ENCODE measurements at regions not wholly inside any gene's neighbourhood (a gene's known extent, or its start where the extent isn't known, plus 50 kb on each side); places are given as distances from the start of the nearest gene placed in this dataset.
"Not testable (repeated sequence)": the region's sequence is repeated elsewhere in the genome, so short reads cannot be mapped to it uniquely, and the experiment has no call there.

DNA sequence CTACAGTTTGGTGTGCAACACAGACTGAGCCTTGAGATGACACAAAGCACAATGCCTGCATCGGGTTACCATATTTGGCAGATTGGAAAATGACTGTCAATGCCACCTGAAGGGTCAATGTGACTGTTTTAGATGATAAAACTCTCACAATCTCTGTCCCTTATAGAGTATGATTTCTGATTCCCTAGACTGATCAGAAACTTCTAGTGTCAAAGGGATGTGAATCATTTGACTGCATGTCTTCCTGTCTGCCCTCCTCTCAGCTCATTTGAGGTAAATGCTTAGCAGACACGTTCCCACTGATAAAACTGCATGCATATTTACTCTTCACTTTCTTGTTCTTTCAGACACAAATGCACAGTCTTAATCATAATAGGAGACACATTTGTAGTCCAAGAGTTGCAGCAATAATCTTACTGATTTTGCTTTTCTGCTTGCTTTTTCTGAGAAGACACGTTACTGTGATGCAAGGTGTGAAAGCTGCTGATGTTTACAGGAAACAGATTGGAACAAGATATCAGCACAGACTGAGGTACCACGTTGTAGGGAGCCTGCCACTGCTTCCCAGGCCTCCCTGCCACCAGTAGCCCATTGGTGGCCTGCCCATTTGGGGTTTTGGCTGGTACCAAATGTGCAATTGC, 77.8 kb downstream of the GCNT4 start:
- Histone ChIP-seq H3K27ac (no peak overlapping the region), H3K9me3 (peaks cover 0 to 3% (median 0%) of the 10 kb centered on the region in 4 donors), H3K4me3 (no peak overlapping the region), H3K4me1 (peaks cover 7 to 19% (median 8%) of the 10 kb centered on the region in 4 donors), H3K27me3 (no peaks in the 10 kb centered on the region), H3K36me3 (no peaks in the 10 kb centered on the region)
- no peak for DNase-seq
- intact Hi-C loops (cut with DNase I; ENCODE audit: low total_unique reads), result no loop called here
- 28 to 46% (median 41%) methylated on average over 4 of the region's 4 CpGs for WGBS, 5 donors
- TF ChIP-seq POLR2AphosphoS5 (IDR thresholded peaks at IDR 0.05) (no peak), POLR2A (IDR thresholded peaks at IDR 0.05) (no peak), EP300 (IDR thresholded peaks at IDR 0.05) (no peak)
- TF ChIP-seq, protein P1, sequence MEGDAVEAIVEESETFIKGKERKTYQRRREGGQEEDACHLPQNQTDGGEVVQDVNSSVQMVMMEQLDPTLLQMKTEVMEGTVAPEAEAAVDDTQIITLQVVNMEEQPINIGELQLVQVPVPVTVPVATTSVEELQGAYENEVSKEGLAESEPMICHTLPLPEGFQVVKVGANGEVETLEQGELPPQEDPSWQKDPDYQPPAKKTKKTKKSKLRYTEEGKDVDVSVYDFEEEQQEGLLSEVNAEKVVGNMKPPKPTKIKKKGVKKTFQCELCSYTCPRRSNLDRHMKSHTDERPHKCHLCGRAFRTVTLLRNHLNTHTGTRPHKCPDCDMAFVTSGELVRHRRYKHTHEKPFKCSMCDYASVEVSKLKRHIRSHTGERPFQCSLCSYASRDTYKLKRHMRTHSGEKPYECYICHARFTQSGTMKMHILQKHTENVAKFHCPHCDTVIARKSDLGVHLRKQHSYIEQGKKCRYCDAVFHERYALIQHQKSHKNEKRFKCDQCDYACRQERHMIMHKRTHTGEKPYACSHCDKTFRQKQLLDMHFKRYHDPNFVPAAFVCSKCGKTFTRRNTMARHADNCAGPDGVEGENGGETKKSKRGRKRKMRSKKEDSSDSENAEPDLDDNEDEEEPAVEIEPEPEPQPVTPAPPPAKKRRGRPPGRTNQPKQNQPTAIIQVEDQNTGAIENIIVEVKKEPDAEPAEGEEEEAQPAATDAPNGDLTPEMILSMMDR (IDR thresholded peaks at IDR 0.05), result no peak

DNA sequence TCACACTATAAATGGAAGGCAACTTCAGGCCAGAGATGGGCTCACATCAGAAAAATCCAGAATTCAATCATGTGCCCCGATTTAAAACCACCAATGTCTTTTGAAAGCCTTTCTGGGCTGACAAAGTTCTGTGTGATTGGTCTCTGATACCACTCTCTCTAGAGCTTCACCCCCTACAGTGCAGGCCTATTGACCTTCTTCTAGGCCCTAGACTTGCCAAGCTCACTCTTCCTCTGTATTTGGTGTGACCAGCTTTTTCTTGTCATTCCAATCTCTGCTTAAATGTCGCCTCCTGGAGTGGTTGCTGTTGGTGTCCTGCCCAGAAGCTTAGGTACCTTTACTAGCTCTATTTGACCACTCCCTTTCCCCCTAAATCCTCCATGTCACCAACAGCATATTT, 78.7 kb downstream of the GCNT4 start:
- Histone ChIP-seq H3K27me3 (no peaks in the 10 kb centered on the region), H3K4me1 (peaks cover 7 to 19% (median 8%) of the 10 kb centered on the region in 4 donors), H3K4me3 (no peak overlapping the region), H3K36me3 (no peaks in the 10 kb centered on the region), H3K27ac (no peak overlapping the region), H3K9me3 (peaks cover 0 to 3% (median 0%) of the 10 kb centered on the region in 4 donors)
- intact Hi-C loops (cut with DNase I; ENCODE audit: low total_unique reads), result no loop called here
- TF ChIP-seq EP300 (IDR thresholded peaks at IDR 0.05), result no peak
- TF ChIP-seq POLR2AphosphoS5 (IDR thresholded peaks at IDR 0.05), result no peak
- no peak for DNase-seq
- 70 to 91% (median 75%) methylated on average over 2 of the region's 2 CpGs for WGBS, 5 donors

DNA sequence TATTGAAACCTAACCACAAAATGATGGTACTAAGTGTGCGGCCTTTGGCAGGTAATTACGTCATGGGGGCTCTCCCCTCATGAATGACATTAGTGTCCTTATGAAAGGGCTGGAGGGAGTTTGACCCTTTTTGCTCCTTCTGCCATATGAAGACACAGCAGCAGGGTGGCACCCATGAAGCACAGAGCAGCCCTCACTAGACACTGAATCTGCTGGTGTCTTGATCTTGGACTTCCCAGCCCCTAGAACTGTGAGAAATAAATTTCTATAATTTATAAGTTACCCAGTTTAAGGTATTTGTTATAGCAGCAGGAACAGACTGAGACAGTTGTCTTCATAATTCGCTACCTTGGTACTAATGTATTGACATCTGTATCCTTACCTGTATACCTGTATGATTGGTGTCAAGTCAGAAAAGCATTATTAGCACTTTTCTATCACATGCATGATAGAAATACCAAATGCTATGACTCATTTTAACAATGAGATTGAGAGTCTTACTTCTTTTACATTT, 80.4 kb downstream of the GCNT4 start:
- TF ChIP-seq EP300 (IDR thresholded peaks at IDR 0.05) (no peak), POLR2A (IDR thresholded peaks at IDR 0.05) (no peak), POLR2AphosphoS5 (IDR thresholded peaks at IDR 0.05) (no peak)
- TF ChIP-seq, protein P1 (IDR thresholded peaks at IDR 0.05), result no peak
- 88 to 97% (median 95%) methylated on average over 3 of the region's 3 CpGs for WGBS, 5 donors

DNA sequence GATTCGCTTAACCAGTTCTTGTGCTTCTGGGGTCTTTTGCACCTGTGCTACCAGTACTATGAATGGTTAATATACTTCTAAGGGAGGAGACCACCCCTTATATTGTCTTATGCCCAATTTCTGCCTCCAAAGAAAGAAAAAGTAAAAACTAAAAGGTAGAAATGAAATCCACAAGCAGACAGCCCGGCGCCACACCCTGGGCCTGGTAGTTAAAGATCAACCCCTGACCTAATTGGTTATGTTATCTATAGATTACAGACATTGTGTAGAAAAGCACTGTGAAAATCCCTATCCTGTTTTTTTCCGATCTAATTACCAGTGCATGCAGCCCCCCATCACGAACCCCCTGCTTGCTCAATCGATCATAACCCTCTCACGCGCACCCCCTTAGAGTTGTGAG, 81.5 kb downstream of the GCNT4 start:
- WGBS, 5 donors, result 45 to 71% (median 46%) methylated on average over 8 of the region's 8 CpGs
- H3K9me3 ChIP-seq; H3K4me3 ChIP-seq; intact Hi-C loops (cut with DNase I; ENCODE audit: low total_unique reads); H3K27me3 ChIP-seq; H3K36me3 ChIP-seq; DNase-seq: not testable (repeated sequence)
- H3K4me1 ChIP-seq, result peaks cover 1 to 16% (median 7%) of the 10 kb centered on the region in 4 donors
- H3K27ac ChIP-seq, result peak overlapping the region; percentile 18 to 70 (median 45)

More for the DNA sequence above, 80.4 kb downstream of the GCNT4 start:
- H3K36me3 ChIP-seq, result no peaks in the 10 kb centered on the region
- H3K4me3 ChIP-seq, result no peak overlapping the region
- H3K9me3 ChIP-seq, result peaks cover 0 to 3% (median 0%) of the 10 kb centered on the region in 4 donors
- H3K27me3 ChIP-seq, result no peaks in the 10 kb centered on the region
- H3K4me1 ChIP-seq, result peaks cover 3 to 18% (median 8%) of the 10 kb centered on the region in 4 donors
- no peak overlapping the region for H3K27ac ChIP-seq
- DNase-seq, result no peak
- intact Hi-C loops (cut with DNase I; ENCODE audit: low total_unique reads), result no loop called here

DNA sequence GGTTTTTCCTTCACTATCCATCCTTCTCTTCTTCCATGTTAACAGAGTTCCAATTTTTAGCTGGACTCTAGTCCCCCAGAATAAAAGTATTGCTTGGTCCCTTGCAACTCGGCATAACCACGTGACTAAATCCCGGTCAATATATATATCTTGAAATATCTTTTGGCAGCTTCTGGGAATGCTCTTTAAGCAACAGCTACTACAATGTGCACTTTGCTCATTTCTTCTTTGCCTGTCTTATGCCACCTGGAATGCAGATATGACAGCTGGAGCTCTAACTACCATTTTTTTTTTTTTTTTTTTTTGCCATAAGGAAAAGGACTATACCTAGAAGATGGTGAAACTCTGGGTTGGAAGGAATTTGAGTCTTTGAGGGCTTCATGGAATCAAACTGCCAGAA, 82.6 kb downstream of the GCNT4 start:
- intact Hi-C loops (cut with DNase I; ENCODE audit: low total_unique reads), result no loop called here
- WGBS, 5 donors, result 35 to 49% (median 40%) methylated on average over 3 of the region's 3 CpGs
- no peak for TF ChIP-seq POLR2AphosphoS5 (IDR thresholded peaks at IDR 0.05)
- TF ChIP-seq EP300 (IDR thresholded peaks at IDR 0.05), result no peak
- TF ChIP-seq POLR2A (IDR thresholded peaks at IDR 0.05), result no peak
- TF ChIP-seq, protein P1 (IDR thresholded peaks at IDR 0.05), result no peak
- H3K27ac ChIP-seq, result peak overlapping the region in 3 of 5 donors; percentile 34 to 70 (median 65)
- no peak overlapping the region for H3K4me3 ChIP-seq
- peaks cover 4 to 18% (median 8%) of the 10 kb centered on the region in 4 donors for H3K4me1 ChIP-seq
- no peaks in the 10 kb centered on the region for H3K27me3 ChIP-seq
- no peak for DNase-seq
- no peaks in the 10 kb centered on the region for H3K36me3 ChIP-seq
- peaks cover 0 to 3% (median 0%) of the 10 kb centered on the region in 4 donors for H3K9me3 ChIP-seq

Data from stomach (tissue), 8 donors.